Heart right ventricle (tissue), 16 donors: ENCODE measurements at regions not wholly inside any gene's neighbourhood (a gene's known extent, or its start where the extent isn't known, plus 50 kb on each side); places are given as distances from the start of the nearest gene placed in this dataset.

Experiments
- ATAC-seq, 8 donors: fragments of 200-7000 bp; cut with Tn5 transposase; one replicate each; pipeline ENCODE4 v1.9.1; 2020; ENCODE audit warnings: mild to moderate bottlenecking in 8 of 8, moderate library complexity in 8 of 8, moderate number of reproducible peaks in 1 of 8
- DNase-seq, 2 donors: peaks; one replicate each; pipeline ENCODE4 v3.0.0-alpha.2; 2020
- H3K27ac ChIP-seq, 10 donors: fragments of 200-600 bp; sonication (generic) in 2 of 10; one replicate each; pipeline versions ENCODE4 v1.5.0 to v1.8.0; 2020 to 2022; ENCODE audit warnings: mild to moderate bottlenecking in 3 of 10
- H3K27me3 ChIP-seq, 7 donors: fragments of 200-600 bp; one replicate each; pipeline ENCODE4 v1.8.0; 2021 to 2022; ENCODE audit warnings: mild to moderate bottlenecking in 2 of 7
- H3K36me3 ChIP-seq, 9 donors: fragments of 200-600 bp; sonication (generic) in 1 of 9; one replicate each; pipeline versions ENCODE4 v1.5.0 to v1.8.0; 2020 to 2022; ENCODE audit warnings: mild to moderate bottlenecking in 2 of 9
- H3K4me1 ChIP-seq, 9 donors: fragments of 200-600 bp; sonication (generic) in 1 of 9; one replicate each; pipeline versions ENCODE4 v1.5.0 to v1.8.0; 2020 to 2022; ENCODE audit warnings: mild to moderate bottlenecking in 4 of 9
- H3K4me3 ChIP-seq, 10 donors: fragments of 200-600 bp; sonication (generic) in 2 of 10; one replicate each; pipeline versions ENCODE4 v1.5.0 to v1.8.0; 2020 to 2022; ENCODE audit warnings: mild to moderate bottlenecking in 7 of 10, moderate library complexity in 2 of 10
- H3K9me3 ChIP-seq, 11 donors: fragments of 200-600 bp in 10 of 11; sonication (generic) in 2 of 11; one replicate each; pipeline versions ENCODE4 v1.5.0 to v1.8.0; 2013 to 2022; ENCODE audit warnings: mild to moderate bottlenecking in 2 of 11, control low read depth in 1 of 11, moderate library complexity in 1 of 11
- CTCF ChIP-seq, 9 donors: fragments of 200-600 bp; sonication (generic) in 2 of 9; IDR thresholded peaks; one replicate each; pipeline versions ENCODE4 v1.5.0 to v1.8.0; 2021 to 2022; ENCODE audit warnings: antibody characterized with exemption in 9 of 9, mild to moderate bottlenecking in 5 of 9, moderate library complexity in 1 of 9
- WGBS, 2 donors: extraction: QIAGEN DNeasy Blood & Tissue Kit; methylation state at CpG; one replicate each; pipeline ENCODE4 v1.1.7; 2013; ENCODE audit warnings: inconsistent platforms in 1 of 2; 5-methylcytosine and 5-hydroxymethylcytosine counted together
- intact Hi-C, 10 donors: fragments of 100-400 bp; cut with DNase I; formaldehyde crosslinking; loops; one replicate each; pipeline versions ENCODE4 v1.11.1 to v1.14.2; 2022
- donor health status: Arrhythmogenic right ventricular cardiomyopathy.
- donor health status: ischemic (EF 13 %, LVEDD 7.1; RV severe dilation, severe dysfunction).
- donor health status: healthy with polysubstance abuse.
- donor health status: DM: no; HTN: yes; CAD: no.
- donor health status: DM: no; HTN: no; CAD: no.
- donor health status: ischemic (EF 25% LVEDD 6.9; RV normal size, moderate dysfunction).
- donor health status: ischemic (EF 25% LVEDD 5.7; RV mildly dilated, moderate dysfunction).
- donor health status: healthy.
- donor health status: DM: yes; HTN: yes; CAD: no.
- donor health status: Ischemic cardiomyopathy.
- donor health status: ischemic (EF 35%, LVEDD 5.7; RV mildly dilated, moderate dysfunction).
- donor health status: nonischemic (EF 11% LVEDD 7.7; RV severe dilation, severe dysfunction).
- donor health status: DM: yes; HTN: yes; CAD: no.
- donor health status: PGD.
- donor health status: ischemic (EF 29% LVEDD 5.4; RV normal size, mild dysfunction).
- donor health status: nonischemic (EF 23%, LVEDD 6.1; RV moderate dilation, normal function).

DNA sequence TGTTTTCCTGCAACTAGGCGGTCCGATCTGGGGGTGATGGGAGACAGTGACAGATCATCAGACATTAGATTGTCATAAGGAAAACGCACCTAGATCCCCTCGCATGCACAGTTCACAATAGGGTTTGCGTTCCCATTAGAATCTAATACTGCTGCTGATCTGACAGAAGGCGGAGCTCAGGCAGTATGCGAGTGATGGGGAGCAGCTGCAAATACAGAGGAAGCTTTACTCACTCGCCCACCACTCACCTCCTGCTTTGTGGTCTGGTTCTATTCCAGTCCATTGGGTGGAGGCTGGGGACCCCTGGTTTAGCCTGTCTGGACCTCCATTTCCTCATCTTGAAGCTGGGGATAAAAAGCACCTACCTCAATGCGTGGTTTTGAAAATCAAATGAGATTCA, 437.5 kb upstream of the PROK2 start:
- DNase-seq (no peak), ATAC-seq (no peak)
- 75 to 79% methylated on average over 9 of the region's 9 CpGs for WGBS, 2 donors
- no peak for TF ChIP-seq CTCF (IDR thresholded peaks at IDR 0.05)
- H3K9me3 ChIP-seq, result peaks cover 0 to 34% (median 20%) of the 10 kb centered on the region in 11 donors
- no peaks in the 10 kb centered on the region for H3K36me3 ChIP-seq
- peaks cover 0 to 7% (median 3%) of the 10 kb centered on the region in 7 donors for H3K27me3 ChIP-seq
- intact Hi-C loops, result no loop called here
- no peaks in the 10 kb centered on the region for H3K4me1 ChIP-seq
- H3K4me3 ChIP-seq, result no peak overlapping the region
- H3K27ac ChIP-seq, result no peak overlapping the region

DNA sequence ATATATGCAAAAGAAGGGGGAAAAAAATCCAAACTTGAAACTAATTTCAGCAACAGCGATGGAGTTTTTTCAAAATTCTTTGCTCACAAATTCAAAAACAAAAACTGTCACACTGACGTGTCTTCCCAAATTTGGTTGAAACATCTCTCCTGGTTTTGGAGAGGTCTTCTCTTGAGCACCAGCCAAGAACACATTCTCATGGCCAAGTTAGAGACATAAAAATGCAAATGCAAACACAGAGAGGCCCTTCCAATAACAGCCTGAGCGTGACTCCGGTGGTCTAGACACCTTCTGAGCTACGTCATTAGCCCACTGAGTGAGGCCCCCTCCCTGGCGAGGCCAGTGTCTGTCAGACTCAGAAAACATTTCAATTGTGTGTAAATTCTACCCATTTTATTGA, 436.0 kb upstream of the PROK2 start:
- intact Hi-C loops, result no loop called here
- Histone ChIP-seq H3K27ac (no peak overlapping the region), H3K36me3 (no peaks in the 10 kb centered on the region), H3K27me3 (peaks cover 0 to 10% (median 3%) of the 10 kb centered on the region in 7 donors), H3K4me3 (no peak overlapping the region), H3K9me3 (peaks cover 0 to 31% (median 17%) of the 10 kb centered on the region in 11 donors), H3K4me1 (no peaks in the 10 kb centered on the region)
- DNase-seq (no peak), ATAC-seq (no peak)
- 89 to 91% methylated on average over 6 of the region's 6 CpGs for WGBS, 2 donors
- no peak for TF ChIP-seq CTCF (IDR thresholded peaks at IDR 0.05)

- H3K27ac ChIP-seq, result no peak overlapping the region
- no peaks in the 10 kb centered on the region for H3K4me1 ChIP-seq
- intact Hi-C loops, result no loop called here
- 94 to 98% methylated on average over 3 of the region's 3 CpGs for WGBS, 2 donors
- ATAC-seq, result no peak
- no peak for TF ChIP-seq CTCF (IDR thresholded peaks at IDR 0.05)
- no peak for DNase-seq
- H3K9me3 ChIP-seq, result peaks cover 0 to 19% (median 8%) of the 10 kb centered on the region in 11 donors
- H3K36me3 ChIP-seq, result no peaks in the 10 kb centered on the region
- H3K27me3 ChIP-seq, result peaks cover 0 to 10% (median 3%) of the 10 kb centered on the region in 7 donors
- no peak overlapping the region for H3K4me3 ChIP-seq
Observed at GRCh38 chr3:72219752-72220151, 434.8 kb upstream of the PROK2 start.

- 96 to 98% methylated on average over 7 of the region's 7 CpGs for WGBS, 2 donors
- Histone ChIP-seq H3K9me3 (peaks cover 0 to 5% (median 0%) of the 10 kb centered on the region in 11 donors), H3K27me3 (peaks cover 0 to 10% (median 3%) of the 10 kb centered on the region in 7 donors), H3K4me1 (peaks cover 0 to 14% (median 4%) of the 10 kb centered on the region in 9 donors), H3K36me3 (no peaks in the 10 kb centered on the region), H3K4me3 (no peak overlapping the region), H3K27ac (no peak overlapping the region)
- DNase-seq (no peak), ATAC-seq (no peak)
- intact Hi-C loops, result no loop called here
- TF ChIP-seq CTCF (IDR thresholded peaks at IDR 0.05), result no peak
Observed at GRCh38 chr3:72217570-72217969, 432.6 kb upstream of the PROK2 start.
